H9 (cell line): ENCODE measurements at regions not wholly inside any gene's neighbourhood (a gene's known extent, or its start where the extent isn't known, plus 50 kb on each side); places are given as distances from the start of the nearest gene placed in this dataset.

Experiments
- DNase-seq: peaks from one replicate; pipeline ENCODE4 v3.0.0-alpha.2; 2017
- H2AFZ ChIP-seq: one replicate; pipeline ENCODE4 v1.6.1; 2013; ENCODE audit warnings: mild to moderate bottlenecking, low read length, control low read depth, moderate library complexity
- H2AK5ac ChIP-seq: 2 replicates; pipeline ENCODE4 v1.6.1; 2013; ENCODE audit warnings: low read length, control low read depth, mixed read lengths; ENCODE audit not compliant: insufficient read length
- H2BK120ac ChIP-seq: one replicate; pipeline ENCODE4 v1.6.1; 2013; ENCODE audit warnings: low read depth, mild to moderate bottlenecking, low read length, control low read depth, inconsistent platforms; ENCODE audit not compliant: poor library complexity, severe bottlenecking
- H2BK12ac ChIP-seq: 2 replicates; pipeline ENCODE4 v1.6.1; 2013; ENCODE audit warnings: low read length, control low read depth, mixed read lengths, low read depth; ENCODE audit not compliant: insufficient read length
- H2BK15ac ChIP-seq: 2 replicates; pipeline ENCODE4 v1.6.1; 2013; ENCODE audit warnings: low read depth, low read length, control low read depth
- H2BK20ac ChIP-seq: one replicate; pipeline ENCODE4 v1.6.1; 2013; ENCODE audit warnings: low read depth, mild to moderate bottlenecking, low read length, control low read depth, inconsistent platforms; ENCODE audit not compliant: poor library complexity, severe bottlenecking
- H2BK5ac ChIP-seq: 2 replicates; pipeline ENCODE4 v1.6.1; 2013; ENCODE audit warnings: low read length, control low read depth, mixed read lengths; ENCODE audit not compliant: insufficient read length
- H3K14ac ChIP-seq: 2 replicates; pipeline ENCODE4 v1.6.1; 2013; ENCODE audit warnings: low read length, control low read depth; ENCODE audit not compliant: insufficient read depth
- H3K18ac ChIP-seq: 2 replicates; pipeline ENCODE4 v1.6.1; 2013; ENCODE audit warnings: low read depth, mild to moderate bottlenecking, mixed read lengths, low read length, control low read depth; ENCODE audit not compliant: insufficient read length
- H3K23ac ChIP-seq: 2 replicates; pipeline ENCODE4 v1.6.1; 2013; ENCODE audit warnings: low read length, control low read depth, mixed read lengths, low read depth; ENCODE audit not compliant: insufficient read length
- H3K23me2 ChIP-seq: 2 replicates; pipeline ENCODE4 v1.6.1; 2013; ENCODE audit warnings: low read depth, mild to moderate bottlenecking, mixed read lengths, low read length, control low read depth; ENCODE audit not compliant: insufficient read length, poor library complexity, severe bottlenecking
- H3K27ac ChIP-seq: 2 replicates; pipeline ENCODE4 v1.5.1; 2013; ENCODE audit warnings: low read length, control low read depth, mixed read lengths, low read depth; ENCODE audit not compliant: insufficient read length
- H3K27me3 ChIP-seq: 2 replicates; pipeline ENCODE4 v1.6.1; 2013; ENCODE audit warnings: low read length, control low read depth, inconsistent platforms; ENCODE audit not compliant: insufficient read depth
- H3K4ac ChIP-seq: 2 replicates; pipeline ENCODE4 v1.6.1; 2013; ENCODE audit warnings: low read depth, mild to moderate bottlenecking, control low read depth, inconsistent platforms, low read length, moderate library complexity
- H3K4me1 ChIP-seq: 2 replicates; pipeline ENCODE4 v1.6.1; 2013; ENCODE audit warnings: low read length, control low read depth, inconsistent platforms; ENCODE audit not compliant: insufficient read depth
- H3K4me2 ChIP-seq: 2 replicates; pipeline ENCODE4 v1.6.1; 2013; ENCODE audit warnings: low read length, control low read depth, mixed read lengths; ENCODE audit not compliant: insufficient read length, insufficient read depth
- H3K56ac ChIP-seq: 2 replicates; pipeline ENCODE4 v1.6.1; 2013; ENCODE audit warnings: low read depth, mild to moderate bottlenecking, mixed read lengths, low read length, control low read depth; ENCODE audit not compliant: insufficient read length
- H3K79me1 ChIP-seq: 2 replicates; pipeline ENCODE4 v1.6.1; 2013; ENCODE audit warnings: low read depth, mild to moderate bottlenecking, moderate library complexity, low read length, control low read depth, inconsistent platforms; ENCODE audit not compliant: insufficient read depth, poor library complexity, severe bottlenecking
- H3K79me2 ChIP-seq: 2 replicates; pipeline ENCODE4 v1.6.1; 2013; ENCODE audit warnings: low read length, control low read depth, inconsistent platforms; ENCODE audit not compliant: insufficient read depth
- H3K9ac ChIP-seq: 2 replicates; pipeline ENCODE4 v1.6.1; 2013; ENCODE audit warnings: low read length, control low read depth, mixed read lengths; ENCODE audit not compliant: insufficient read length; ENCODE audit errors: extremely low read depth
- H3K9me3 ChIP-seq: one replicate; pipeline ENCODE4 v1.6.1; 2013; ENCODE audit warnings: low read depth, low read length, inconsistent platforms; ENCODE audit not compliant: control insufficient read depth
- H3T11ph ChIP-seq: one replicate; pipeline ENCODE4 v1.6.1; 2013; ENCODE audit warnings: mild to moderate bottlenecking, low read length, control low read depth, inconsistent platforms
- H4K20me1 ChIP-seq: one replicate; pipeline ENCODE4 v1.6.1; 2013; ENCODE audit not compliant: control insufficient read depth, insufficient read length, insufficient read depth
- H4K5ac ChIP-seq: 2 replicates; pipeline ENCODE4 v1.6.1; 2013; ENCODE audit warnings: low read depth, mild to moderate bottlenecking, mixed read lengths, low read length, control low read depth; ENCODE audit not compliant: insufficient read length
- H4K8ac ChIP-seq: replicated peaks from 2 replicates; pipeline ENCODE4 v1.6.1; 2013; ENCODE audit warnings: low read length, control low read depth, mixed read lengths, low read depth; ENCODE audit not compliant: insufficient read length
- H4K91ac ChIP-seq: 2 replicates; pipeline ENCODE4 v1.6.1; 2013; ENCODE audit warnings: low read depth, mild to moderate bottlenecking, moderate library complexity, mixed read lengths, low read length, control low read depth; ENCODE audit not compliant: insufficient read length
- H3K27ac Mint-ChIP-seq, 3 experiments: 2 replicates in 2 of 3; 3 replicates in 1 of 3; pipeline ENCODE4 v1.8.0; 2020 to 2021; ENCODE audit warnings: mixed read lengths in 3 of 3, mild to moderate bottlenecking in 1 of 3, moderate library complexity in 1 of 3
- H3K27me3 Mint-ChIP-seq: 2 replicates; pipeline ENCODE4 v1.8.0; 2021; ENCODE audit warnings: low read depth, mild to moderate bottlenecking, moderate library complexity, mixed read lengths
- H3K36me3 Mint-ChIP-seq, 3 experiments: 2 replicates in 2 of 3; 3 replicates in 1 of 3; pipeline ENCODE4 v1.8.0; 2020 to 2021; ENCODE audit warnings: low read depth in 3 of 3, mixed read lengths in 3 of 3; ENCODE audit not compliant: insufficient read depth in 1 of 3
- H3K4me1 Mint-ChIP-seq, 2 experiments: 2 replicates each; pipeline ENCODE4 v1.8.0; 2020; ENCODE audit warnings: mixed read lengths in 2 of 2
- H3K4me3 Mint-ChIP-seq, 2 experiments: 2 replicates in 1 of 2; 3 replicates in 1 of 2; pipeline ENCODE4 v1.8.0; 2020 to 2021; ENCODE audit warnings: mild to moderate bottlenecking in 2 of 2, mixed read lengths in 2 of 2, moderate library complexity in 1 of 2
- H3K9me3 Mint-ChIP-seq, 2 experiments: 2 replicates in 1 of 2; 3 replicates in 1 of 2; pipeline ENCODE4 v1.8.0; 2020; ENCODE audit warnings: mild to moderate bottlenecking in 2 of 2, mixed read lengths in 2 of 2, moderate library complexity in 1 of 2
- CTCF ChIP-seq: fragments of 200-600 bp; sonication (generic); conservative IDR thresholded peaks from 3 replicates; pipeline ENCODE4 v1.8.0; 2021; ENCODE audit warnings: antibody characterized with exemption, mild to moderate bottlenecking
- WGBS: extraction: QIAGEN DNeasy Blood & Tissue Kit; methylation state at CpG from one replicate; pipeline ENCODE4 v1.1.7; 2013; ENCODE audit warnings: missing lambda C conversion rate, low lambda C conversion rate, mixed read lengths; ENCODE audit not compliant: insufficient read length; ENCODE audit errors: extremely low coverage; 5-methylcytosine and 5-hydroxymethylcytosine counted together

DNA sequence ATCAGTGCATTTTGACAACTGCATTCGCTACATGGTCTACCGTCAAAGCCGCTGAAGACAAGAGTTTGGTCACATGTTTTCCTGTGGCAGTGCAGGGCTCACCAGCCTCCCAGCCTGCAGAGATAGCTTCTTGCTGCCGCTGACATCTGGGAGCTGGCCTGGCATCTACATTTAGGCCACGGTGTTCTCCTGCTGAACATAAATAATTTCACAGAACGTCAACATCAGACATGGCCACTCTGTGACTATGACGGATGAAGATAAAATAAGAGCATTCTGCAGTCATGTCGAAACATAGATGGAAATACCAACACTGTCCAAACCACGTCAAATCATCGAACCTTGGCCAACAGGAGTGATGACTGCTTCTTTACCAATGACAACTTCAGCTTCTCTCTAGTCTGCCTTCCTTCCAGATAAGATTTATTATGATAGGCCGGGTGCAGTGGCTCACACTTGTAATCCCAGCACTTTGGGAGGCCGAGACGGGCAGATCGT, 91.2 kb downstream of the TNFAIP2 start:
- Histone ChIP-seq H3K56ac (no peak overlapping the region), H3K4me2 (no peak overlapping the region), H3K14ac (no peak overlapping the region), H2AK5ac (no peak overlapping the region), H3K27ac (no peak overlapping the region), H3K23ac (no peak overlapping the region), H3K79me1 (no peaks in the 10 kb centered on the region), H3K4me1 (no peaks in the 10 kb centered on the region), H4K5ac (no peak overlapping the region), H3K79me2 (no peaks in the 10 kb centered on the region), H3K27me3 (no peaks in the 10 kb centered on the region), H3K23me2 (no peaks in the 10 kb centered on the region), H2BK20ac (no peak overlapping the region), H4K20me1 (no peaks in the 10 kb centered on the region), H2BK5ac (no peak overlapping the region), H3K9me3 (no peaks in the 10 kb centered on the region), H2BK15ac (no peak overlapping the region), H3K4ac (no peak overlapping the region), H3K9ac (no peak overlapping the region), H4K91ac (no peak overlapping the region), H2BK120ac (no peak overlapping the region), H4K8ac (no peak overlapping the region), H3K18ac (no peak overlapping the region), H2AFZ (no peak overlapping the region), H3T11ph (no peak overlapping the region), H2BK12ac (no peak overlapping the region)
- no peaks in the 10 kb centered on the region for H3K9me3 Mint-ChIP-seq
- no peak overlapping the region; a peak in 1 of 5 replicates for H3K4me3 Mint-ChIP-seq
- TF ChIP-seq CTCF: no peak
- peaks cover 30% of the 10 kb centered on the region for H3K27me3 Mint-ChIP-seq
- no peaks in the 10 kb centered on the region for H3K36me3 Mint-ChIP-seq
- H3K27ac Mint-ChIP-seq: no peak overlapping the region; a peak in 1 of 7 replicates
- peaks cover 7 to 10% of the 10 kb centered on the region in 2 experiments for H3K4me1 Mint-ChIP-seq
- WGBS: no CpG with 5 or more reads among the region's 14 CpGs
- DNase-seq: no peak
